Thyroid gland (tissue), 4 donors: ENCODE measurements at regions not wholly inside any gene's neighbourhood (a gene's known extent, or its start where the extent isn't known, plus 50 kb on each side); places are given as distances from the start of the nearest gene placed in this dataset.

Source experiments
- CTCF ChIP-seq, 6 experiments: fragments of 200-600 bp in 3 of 6; fragments of 450-650 bp in 3 of 6; sonication (generic) in 3 of 6; IDR thresholded peaks; one replicate each; pipeline ENCODE4 v1.5.1; 2016 to 2019; ENCODE audit warnings: antibody characterized with exemption in 6 of 6, mild to moderate bottlenecking in 2 of 6, inconsistent platforms in 1 of 6, moderate library complexity in 1 of 6
- POLR2A ChIP-seq, 2 donors: fragments of 450-650 bp; IDR thresholded peaks; one replicate each; pipeline ENCODE4 v1.6.1; 2017; ENCODE audit warnings: antibody characterized with exemption in 2 of 2, mild to moderate bottlenecking in 2 of 2, moderate library complexity in 1 of 2

GRCh38 chr5:68646144-68646543 lies 430.6 kb downstream of the PIK3R1 start:
- TF ChIP-seq CTCF (IDR thresholded peaks at IDR 0.05) (no peak), POLR2A (IDR thresholded peaks at IDR 0.05) (no peak)
